DOHH2 (cell line): ENCODE measurements at regions not wholly inside any gene's neighbourhood (a gene's known extent, or its start where the extent isn't known, plus 50 kb on each side); places are given as distances from the start of the nearest gene placed in this dataset.
"Not testable (repeated sequence)": the region's sequence is repeated elsewhere in the genome, so short reads cannot be mapped to it uniquely, and the experiment has no call there.

Experiments used
- H3F3A ChIP-seq: fragments of 200-600 bp; sonication (generic), shearing (Covaris generic); 2 replicates; pipeline ENCODE4 v1.6.0; 2016; ENCODE audit warnings: antibody characterized with exemption, mild to moderate bottlenecking; ENCODE audit not compliant: control insufficient read depth, insufficient read depth
- H3K27ac ChIP-seq: fragments of 200-600 bp; sonication (generic); 2 replicates; pipeline ENCODE4 v1.5.1; 2014; ENCODE audit warnings: low read depth, mild to moderate bottlenecking, low read length, moderate library complexity
- H3K27me3 ChIP-seq: fragments of 200-600 bp; sonication (generic); 2 replicates; pipeline ENCODE4 v1.6.1; 2014; ENCODE audit warnings: mild to moderate bottlenecking, low read length, mixed read lengths; ENCODE audit not compliant: control insufficient read depth
- H3K36me3 ChIP-seq: fragments of 200-600 bp; sonication (generic); 2 replicates; pipeline ENCODE4 v1.6.1; 2014; ENCODE audit warnings: mild to moderate bottlenecking, low read length, moderate library complexity, mixed read lengths; ENCODE audit not compliant: control insufficient read depth
- H3K4me1 ChIP-seq: fragments of 200-600 bp; sonication (generic); 2 replicates; pipeline ENCODE4 v1.6.1; 2014; ENCODE audit warnings: mild to moderate bottlenecking, low read length, mixed read lengths; ENCODE audit not compliant: control insufficient read depth
- H3K4me2 ChIP-seq: fragments of 200-600 bp; sonication (generic); 2 replicates; pipeline ENCODE4 v1.6.0; 2014; ENCODE audit warnings: mild to moderate bottlenecking, low read length, moderate library complexity
- H3K4me3 ChIP-seq: fragments of 200-600 bp; sonication (generic); 2 replicates; pipeline ENCODE4 v1.5.1; 2014; ENCODE audit warnings: mild to moderate bottlenecking, low read length, mixed read lengths
- H3K79me2 ChIP-seq: fragments of 200-600 bp; sonication (generic); 2 replicates; pipeline ENCODE4 v1.6.1; 2014; ENCODE audit warnings: mild to moderate bottlenecking, low read length, mixed read lengths; ENCODE audit not compliant: control insufficient read depth
- H3K9me2 ChIP-seq: fragments of 200-600 bp; sonication (generic); replicated peaks from 2 replicates; pipeline ENCODE4 v1.6.1; 2014; ENCODE audit warnings: mild to moderate bottlenecking, low read length, mixed read lengths; ENCODE audit not compliant: control insufficient read depth
- H3K9me3 ChIP-seq: fragments of 200-600 bp; sonication (generic); 2 replicates; pipeline ENCODE4 v1.6.1; 2014; ENCODE audit warnings: antibody characterized with exemption, low read length, mixed read lengths; ENCODE audit not compliant: control insufficient read depth, insufficient read depth
- H4K20me1 ChIP-seq: fragments of 200-600 bp; sonication (generic); 2 replicates; pipeline ENCODE4 v1.6.0; 2014; ENCODE audit warnings: low read depth, mild to moderate bottlenecking, antibody characterized with exemption, low read length, moderate library complexity; ENCODE audit not compliant: control insufficient read depth, insufficient read depth
- CTCF ChIP-seq: fragments of 200-600 bp; sonication (generic); IDR thresholded peaks from one replicate; pipeline ENCODE4 v1.5.1; 2014; ENCODE audit warnings: antibody characterized with exemption, mild to moderate bottlenecking, low read depth, low read length; ENCODE audit not compliant: poor library complexity, severe bottlenecking
- EZH2phosphoT487 ChIP-seq: fragments of 200-600 bp; sonication (generic); IDR thresholded peaks from 2 replicates; pipeline ENCODE4 v1.6.1; 2017; ENCODE audit warnings: borderline replicate concordance, mild to moderate bottlenecking, antibody characterized with exemption, low read length, moderate library complexity, mixed read lengths

- Histone ChIP-seq H3K27ac (no peak overlapping the region), H3K4me1 (no peaks in the 10 kb centered on the region), H3K9me3 (no peaks in the 10 kb centered on the region), H3K79me2 (no peaks in the 10 kb centered on the region), H3K9me2 (no peaks in the 10 kb centered on the region), H3K4me3 (no peak overlapping the region), H3K27me3 (peaks cover 27% of the 10 kb centered on the region), H3K4me2 (no peak overlapping the region), H4K20me1 (no peaks in the 10 kb centered on the region), H3F3A (no peaks in the 10 kb centered on the region), H3K36me3 (no peaks in the 10 kb centered on the region)
- no peak for TF ChIP-seq EZH2phosphoT487
- TF ChIP-seq CTCF, result no peak
Measured at GRCh38 chr12:105445249-105445648, 114.8 kb downstream of the C12orf75 start.

GRCh38 chr12:105445649-105446048 lies 115.2 kb downstream of the C12orf75 start:
- H3K9me2 ChIP-seq, result no peaks in the 10 kb centered on the region
- H3K27me3 ChIP-seq, result peaks cover 27% of the 10 kb centered on the region
- no peak overlapping the region for H3K4me2 ChIP-seq
- H3K4me3 ChIP-seq, result no peak overlapping the region
- no peaks in the 10 kb centered on the region for H3K36me3 ChIP-seq
- H3K27ac ChIP-seq, result no peak overlapping the region
- H3K9me3 ChIP-seq, result no peaks in the 10 kb centered on the region
- H4K20me1 ChIP-seq, result no peaks in the 10 kb centered on the region
- TF ChIP-seq EZH2phosphoT487 (no peak), CTCF (no peak)
- no peaks in the 10 kb centered on the region for H3K79me2 ChIP-seq
- H3K4me1 ChIP-seq, result no peaks in the 10 kb centered on the region
- no peaks in the 10 kb centered on the region for H3F3A ChIP-seq

- H3K36me3 ChIP-seq, H3K79me2 ChIP-seq, H3K4me3 ChIP-seq, H3K9me2 ChIP-seq, H3F3A ChIP-seq, H3K9me3 ChIP-seq, H3K4me2 ChIP-seq, H3K27ac ChIP-seq, H3K4me1 ChIP-seq, H4K20me1 ChIP-seq: not testable (repeated sequence)
- peaks cover 27% of the 10 kb centered on the region for H3K27me3 ChIP-seq
Measured at GRCh38 chr12:105446460-105446859, 116.0 kb downstream of the C12orf75 start.

GRCh38 chr12:105449431-105449830 lies 118.9 kb downstream of the C12orf75 start:
- H3F3A ChIP-seq, result no peaks in the 10 kb centered on the region
- no peak overlapping the region for H3K4me2 ChIP-seq
- no peaks in the 10 kb centered on the region for H4K20me1 ChIP-seq
- no peaks in the 10 kb centered on the region for H3K4me1 ChIP-seq
- H3K4me3 ChIP-seq, result no peak overlapping the region
- H3K27me3 ChIP-seq, result peaks cover 9% of the 10 kb centered on the region
- H3K9me2 ChIP-seq, result no peaks in the 10 kb centered on the region
- no peaks in the 10 kb centered on the region for H3K9me3 ChIP-seq
- H3K36me3 ChIP-seq, result no peaks in the 10 kb centered on the region
- no peak overlapping the region for H3K27ac ChIP-seq
- TF ChIP-seq EZH2phosphoT487 (no peak), CTCF (no peak)
- no peaks in the 10 kb centered on the region for H3K79me2 ChIP-seq
